ENCODE measurements at regions not wholly inside any gene's neighbourhood (a gene's known extent, or its start where the extent isn't known, plus 50 kb on each side); places are given as distances from the start of the nearest gene placed in this dataset.

GRCh38 chr2:6203291-6203959 is 511.2 kb downstream of the SOX11 start:
- H3K27ac Mint-ChIP-seq, result peak overlapping the region; percentile 37
- no peak for TF ChIP-seq CTCF (conservative IDR thresholded peaks at IDR 0.05)

GRCh38 chr2:6206882-6207281 is 514.7 kb downstream of the SOX11 start:
- Mint-ChIP-seq H3K4me3 (no peak overlapping the region), H3K27ac (no peak overlapping the region), H3K9me3 (peaks cover 5% of the 10 kb centered on the region)

More at GRCh38 chr2:6203291-6203959, 511.2 kb downstream of the SOX11 start:
- Mint-ChIP-seq H3K4me1 (ENCODE audit: unreplicated experiment) (peaks cover 23% of the 10 kb centered on the region), H3K36me3 (no peaks in the 10 kb centered on the region), H3K4me3 (peak overlapping the region; percentile 58), H3K9me3 (peaks cover 4% of the 10 kb centered on the region), H3K27me3 (no peaks in the 10 kb centered on the region)
- no peak for DNase-seq (ENCODE audit: extremely low spot score, unreplicated experiment)

GRCh38 chr2:6211236-6211635 is 519.1 kb downstream of the SOX11 start:
- DNase-seq (ENCODE audit: extremely low spot score, unreplicated experiment), result no peak
- Mint-ChIP-seq H3K4me3 (no peak overlapping the region), H3K36me3 (no peaks in the 10 kb centered on the region), H3K4me1 (ENCODE audit: unreplicated experiment) (peaks cover 47% of the 10 kb centered on the region), H3K27ac (no peak overlapping the region), H3K27me3 (peaks cover 6% of the 10 kb centered on the region), H3K9me3 (peaks cover 8% of the 10 kb centered on the region)
- TF ChIP-seq CTCF (conservative IDR thresholded peaks at IDR 0.05), result no peak

More at GRCh38 chr2:6206882-6207281, 514.7 kb downstream of the SOX11 start:
- H3K27me3 Mint-ChIP-seq, result peaks cover 2% of the 10 kb centered on the region
- no peak for DNase-seq (ENCODE audit: extremely low spot score, unreplicated experiment)
- no peaks in the 10 kb centered on the region for H3K36me3 Mint-ChIP-seq
- no peak for TF ChIP-seq CTCF (conservative IDR thresholded peaks at IDR 0.05)
- peaks cover 41% of the 10 kb centered on the region for H3K4me1 Mint-ChIP-seq (ENCODE audit: unreplicated experiment)

- Mint-ChIP-seq H3K27me3 (peaks cover 6% of the 10 kb centered on the region), H3K4me1 (ENCODE audit: unreplicated experiment) (peaks cover 40% of the 10 kb centered on the region), H3K9me3 (peaks cover 8% of the 10 kb centered on the region), H3K36me3 (no peaks in the 10 kb centered on the region), H3K4me3 (no peak overlapping the region), H3K27ac (no peak overlapping the region)
- no peak for TF ChIP-seq CTCF (conservative IDR thresholded peaks at IDR 0.05)
- DNase-seq (ENCODE audit: extremely low spot score, unreplicated experiment), result no peak
Measured at GRCh38 chr2:6212491-6212890, 520.3 kb downstream of the SOX11 start.

- Mint-ChIP-seq H3K4me3 (no peak overlapping the region), H3K4me1 (ENCODE audit: unreplicated experiment) (peaks cover 39% of the 10 kb centered on the region), H3K9me3 (peaks cover 8% of the 10 kb centered on the region), H3K36me3 (no peaks in the 10 kb centered on the region), H3K27ac (no peak overlapping the region), H3K27me3 (peaks cover 10% of the 10 kb centered on the region)
- TF ChIP-seq CTCF (conservative IDR thresholded peaks at IDR 0.05), result no peak
- no peak for DNase-seq (ENCODE audit: extremely low spot score, unreplicated experiment)
Measured at GRCh38 chr2:6213056-6213780, 521.0 kb downstream of the SOX11 start.

All from type B pancreatic cell (in vitro differentiated cells).